Right lobe of liver (tissue), 4 donors: ENCODE measurements at regions not wholly inside any gene's neighbourhood (a gene's known extent, or its start where the extent isn't known, plus 50 kb on each side); places are given as distances from the start of the nearest gene placed in this dataset.

ENCODE experiments used
- CTCF ChIP-seq, 4 donors: fragments of 200-600 bp in 3 of 4; fragments of 450-650 bp in 1 of 4; IDR thresholded peaks; one replicate each; pipeline versions ENCODE4 v1.5.1 to v1.8.0; 2016 to 2022; ENCODE audit warnings: antibody characterized with exemption in 4 of 4, mild to moderate bottlenecking in 2 of 4
- POLR2A ChIP-seq: fragments of 450-650 bp; IDR thresholded peaks from one replicate; pipeline ENCODE4 v1.6.1; 2017; ENCODE audit warnings: antibody characterized with exemption, mild to moderate bottlenecking
- donor health status: DM: no; HTN: no; CAD: no.
- donor health status: DM: no; HTN: no; CAD: no.
- donor health status: DM: no; HTN: yes; CAD: no.

- no peak for TF ChIP-seq POLR2A
- TF ChIP-seq CTCF (IDR thresholded peaks at IDR 0.05), result no peak
Observed at GRCh38 chr12:5307065-5307464, 124.8 kb upstream of the NTF3 start.
